ENCODE measurements at regions not wholly inside any gene's neighbourhood (a gene's known extent, or its start where the extent isn't known, plus 50 kb on each side); places are given as distances from the start of the nearest gene placed in this dataset.

DNA sequence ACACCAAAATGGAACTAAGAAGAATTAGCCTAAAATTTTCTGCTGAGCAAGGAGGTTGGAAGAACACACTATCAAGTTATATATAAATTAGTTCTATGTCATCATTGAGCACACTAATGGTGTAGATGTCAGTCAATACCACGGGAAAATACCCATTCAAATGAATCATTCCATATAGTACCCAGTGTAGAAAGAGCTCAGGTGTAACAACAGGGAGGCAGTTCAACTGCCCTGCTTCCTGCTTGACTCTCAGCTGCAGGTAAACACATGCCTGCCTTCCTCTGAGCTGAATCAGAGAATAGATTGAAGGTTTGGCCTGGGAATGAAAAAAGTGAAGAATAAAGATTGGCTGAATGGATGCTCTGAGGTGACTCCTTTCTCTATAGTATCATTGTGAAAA lies 1088.0 kb downstream of the AGBL1 start:
- TF ChIP-seq, protein P1, sequence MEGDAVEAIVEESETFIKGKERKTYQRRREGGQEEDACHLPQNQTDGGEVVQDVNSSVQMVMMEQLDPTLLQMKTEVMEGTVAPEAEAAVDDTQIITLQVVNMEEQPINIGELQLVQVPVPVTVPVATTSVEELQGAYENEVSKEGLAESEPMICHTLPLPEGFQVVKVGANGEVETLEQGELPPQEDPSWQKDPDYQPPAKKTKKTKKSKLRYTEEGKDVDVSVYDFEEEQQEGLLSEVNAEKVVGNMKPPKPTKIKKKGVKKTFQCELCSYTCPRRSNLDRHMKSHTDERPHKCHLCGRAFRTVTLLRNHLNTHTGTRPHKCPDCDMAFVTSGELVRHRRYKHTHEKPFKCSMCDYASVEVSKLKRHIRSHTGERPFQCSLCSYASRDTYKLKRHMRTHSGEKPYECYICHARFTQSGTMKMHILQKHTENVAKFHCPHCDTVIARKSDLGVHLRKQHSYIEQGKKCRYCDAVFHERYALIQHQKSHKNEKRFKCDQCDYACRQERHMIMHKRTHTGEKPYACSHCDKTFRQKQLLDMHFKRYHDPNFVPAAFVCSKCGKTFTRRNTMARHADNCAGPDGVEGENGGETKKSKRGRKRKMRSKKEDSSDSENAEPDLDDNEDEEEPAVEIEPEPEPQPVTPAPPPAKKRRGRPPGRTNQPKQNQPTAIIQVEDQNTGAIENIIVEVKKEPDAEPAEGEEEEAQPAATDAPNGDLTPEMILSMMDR (conservative IDR thresholded peaks at IDR 0.05) = no peak
- no peak for TF ChIP-seq ZFX (IDR thresholded peaks at IDR 0.05)

Measured in C4-2B (cell line).